Uterus (tissue), 2 donors: ENCODE measurements at regions not wholly inside any gene's neighbourhood (a gene's known extent, or its start where the extent isn't known, plus 50 kb on each side); places are given as distances from the start of the nearest gene placed in this dataset.

Source experiments
- POLR2A ChIP-seq, 2 donors: fragments of 450-650 bp; IDR thresholded peaks; one replicate each; pipeline ENCODE4 v1.6.1; 2016; ENCODE audit warnings: antibody characterized with exemption in 2 of 2, mild to moderate bottlenecking in 1 of 2, moderate library complexity in 1 of 2
- TF ChIP-seq, protein P1 (sequence below), 4 experiments: fragments of 200-600 bp in 2 of 4; fragments of 450-650 bp in 2 of 4; sonication (generic) in 2 of 4; IDR thresholded peaks; one replicate each; pipeline ENCODE4 v1.5.1; 2016 to 2019; ENCODE audit warnings: antibody characterized with exemption in 4 of 4, mild to moderate bottlenecking in 2 of 4, moderate library complexity in 1 of 4

DNA sequence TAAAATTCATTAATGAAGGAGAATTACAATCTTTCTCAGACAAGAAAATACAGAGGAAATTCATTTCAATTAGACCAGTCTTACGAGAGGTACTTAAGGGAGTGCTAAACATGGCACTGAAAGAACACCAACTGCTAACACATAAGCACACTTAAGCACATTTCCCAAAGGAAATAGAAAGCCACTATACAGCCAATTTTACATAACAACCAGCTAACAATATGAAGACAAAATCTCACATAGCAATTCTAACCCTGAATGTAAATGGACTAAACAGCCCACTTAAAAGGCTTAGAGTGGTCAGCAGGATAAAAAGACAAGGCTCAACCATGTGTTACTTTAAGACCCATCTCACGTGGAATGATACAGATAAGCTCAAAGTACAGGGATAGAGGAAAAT, 339.5 kb upstream of the LUZP2 start:
- TF ChIP-seq, protein P1, sequence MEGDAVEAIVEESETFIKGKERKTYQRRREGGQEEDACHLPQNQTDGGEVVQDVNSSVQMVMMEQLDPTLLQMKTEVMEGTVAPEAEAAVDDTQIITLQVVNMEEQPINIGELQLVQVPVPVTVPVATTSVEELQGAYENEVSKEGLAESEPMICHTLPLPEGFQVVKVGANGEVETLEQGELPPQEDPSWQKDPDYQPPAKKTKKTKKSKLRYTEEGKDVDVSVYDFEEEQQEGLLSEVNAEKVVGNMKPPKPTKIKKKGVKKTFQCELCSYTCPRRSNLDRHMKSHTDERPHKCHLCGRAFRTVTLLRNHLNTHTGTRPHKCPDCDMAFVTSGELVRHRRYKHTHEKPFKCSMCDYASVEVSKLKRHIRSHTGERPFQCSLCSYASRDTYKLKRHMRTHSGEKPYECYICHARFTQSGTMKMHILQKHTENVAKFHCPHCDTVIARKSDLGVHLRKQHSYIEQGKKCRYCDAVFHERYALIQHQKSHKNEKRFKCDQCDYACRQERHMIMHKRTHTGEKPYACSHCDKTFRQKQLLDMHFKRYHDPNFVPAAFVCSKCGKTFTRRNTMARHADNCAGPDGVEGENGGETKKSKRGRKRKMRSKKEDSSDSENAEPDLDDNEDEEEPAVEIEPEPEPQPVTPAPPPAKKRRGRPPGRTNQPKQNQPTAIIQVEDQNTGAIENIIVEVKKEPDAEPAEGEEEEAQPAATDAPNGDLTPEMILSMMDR (IDR thresholded peaks at IDR 0.05), result no peak
- TF ChIP-seq POLR2A (IDR thresholded peaks at IDR 0.05), result no peak
